Lower leg skin (tissue), 3 donors: ENCODE measurements at regions not wholly inside any gene's neighbourhood (a gene's known extent, or its start where the extent isn't known, plus 50 kb on each side); places are given as distances from the start of the nearest gene placed in this dataset.

ENCODE experiments used
- CTCF ChIP-seq, 3 donors: fragments of 450-650 bp; IDR thresholded peaks; one replicate each; pipeline ENCODE4 v1.5.1; 2016; ENCODE audit warnings: antibody characterized with exemption in 3 of 3, mild to moderate bottlenecking in 3 of 3, moderate library complexity in 2 of 3
- POLR2A ChIP-seq, 2 donors: fragments of 450-650 bp; IDR thresholded peaks; one replicate each; pipeline ENCODE4 v1.6.1; 2016 to 2017; ENCODE audit warnings: antibody characterized with exemption in 2 of 2, mild to moderate bottlenecking in 1 of 2, moderate library complexity in 1 of 2

GRCh38 chr11:45035413-45035812, 84.7 kb upstream of the TP53I11 start:
- TF ChIP-seq CTCF (IDR thresholded peaks at IDR 0.05), result no peak
- no peak for TF ChIP-seq POLR2A (IDR thresholded peaks at IDR 0.05)
